ENCODE measurements at regions not wholly inside any gene's neighbourhood (a gene's known extent, or its start where the extent isn't known, plus 50 kb on each side); places are given as distances from the start of the nearest gene placed in this dataset.

DNA sequence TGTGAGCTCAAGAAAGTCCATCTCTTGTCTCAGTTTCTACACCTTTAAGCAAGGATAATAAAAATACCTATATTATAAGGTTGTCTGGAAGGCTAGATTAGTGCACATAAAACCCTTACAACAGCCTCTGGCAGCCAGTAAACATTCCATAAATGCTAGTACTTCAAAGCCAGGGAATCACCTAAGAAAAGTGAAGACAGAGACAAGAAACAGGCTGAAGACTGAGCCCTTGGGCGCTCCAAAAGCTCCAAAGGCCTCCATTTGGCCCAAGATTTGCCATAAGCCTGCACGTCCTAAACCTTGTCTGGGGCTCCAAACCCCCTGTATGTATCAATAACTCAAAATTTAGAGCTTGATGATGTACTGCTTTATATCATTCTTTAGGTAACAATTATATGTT lies 52.2 kb upstream of the AKIP1 start:
- Histone ChIP-seq H3K9me2 (ENCODE audit: low read depth, low read length) (no peaks in the 10 kb centered on the region), H3K27ac (ENCODE audit: low read depth, low read length, poor library complexity, severe bottlenecking) (no peak overlapping the region), H3K79me2 (ENCODE audit: insufficient read depth, low read length) (no peaks in the 10 kb centered on the region), H3K27me3 (ENCODE audit: insufficient read depth, low read length) (no peaks in the 10 kb centered on the region), H2AFZ (ENCODE audit: low read length) (no peak overlapping the region), H3K36me3 (ENCODE audit: insufficient read depth, low read length) (no peaks in the 10 kb centered on the region), H3K4me2 (ENCODE audit: low read length) (no peak overlapping the region), H3K9ac (ENCODE audit: low read length) (no peak overlapping the region), H4K20me1 (ENCODE audit: insufficient read depth, low read length) (no peaks in the 10 kb centered on the region), H3K4me3 (ENCODE audit: low read depth, low read length, poor library complexity, severe bottlenecking) (no peak overlapping the region), H3K4me1 (ENCODE audit: insufficient read depth, low read length, severe bottlenecking) (no peaks in the 10 kb centered on the region), H3K9me3 (ENCODE audit: low read length) (no peaks in the 10 kb centered on the region), H3F3A (ENCODE audit: insufficient read depth, low read length) (no peaks in the 10 kb centered on the region)
- TF ChIP-seq EZH2 (IDR thresholded peaks at IDR 0.05; ENCODE audit: borderline replicate concordance, low read length): no peak
- TF ChIP-seq, protein P1, sequence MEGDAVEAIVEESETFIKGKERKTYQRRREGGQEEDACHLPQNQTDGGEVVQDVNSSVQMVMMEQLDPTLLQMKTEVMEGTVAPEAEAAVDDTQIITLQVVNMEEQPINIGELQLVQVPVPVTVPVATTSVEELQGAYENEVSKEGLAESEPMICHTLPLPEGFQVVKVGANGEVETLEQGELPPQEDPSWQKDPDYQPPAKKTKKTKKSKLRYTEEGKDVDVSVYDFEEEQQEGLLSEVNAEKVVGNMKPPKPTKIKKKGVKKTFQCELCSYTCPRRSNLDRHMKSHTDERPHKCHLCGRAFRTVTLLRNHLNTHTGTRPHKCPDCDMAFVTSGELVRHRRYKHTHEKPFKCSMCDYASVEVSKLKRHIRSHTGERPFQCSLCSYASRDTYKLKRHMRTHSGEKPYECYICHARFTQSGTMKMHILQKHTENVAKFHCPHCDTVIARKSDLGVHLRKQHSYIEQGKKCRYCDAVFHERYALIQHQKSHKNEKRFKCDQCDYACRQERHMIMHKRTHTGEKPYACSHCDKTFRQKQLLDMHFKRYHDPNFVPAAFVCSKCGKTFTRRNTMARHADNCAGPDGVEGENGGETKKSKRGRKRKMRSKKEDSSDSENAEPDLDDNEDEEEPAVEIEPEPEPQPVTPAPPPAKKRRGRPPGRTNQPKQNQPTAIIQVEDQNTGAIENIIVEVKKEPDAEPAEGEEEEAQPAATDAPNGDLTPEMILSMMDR (IDR thresholded peaks at IDR 0.05; ENCODE audit: low read length): no peak
